Astrocyte of the spinal cord (primary cell): ENCODE measurements at regions not wholly inside any gene's neighbourhood (a gene's known extent, or its start where the extent isn't known, plus 50 kb on each side); places are given as distances from the start of the nearest gene placed in this dataset.
"Not testable (repeated sequence)": the region's sequence is repeated elsewhere in the genome, so short reads cannot be mapped to it uniquely, and the experiment has no call there.

ENCODE experiments used
- DNase-seq: peaks from one replicate; pipeline ENCODE4 v3.0.0; 2011; ENCODE audit warnings: low read depth, low spot score
- H3K4me3 ChIP-seq: 2 replicates; pipeline ENCODE4 v1.5.1; 2011; ENCODE audit warnings: low read depth, mild to moderate bottlenecking, low read length, moderate library complexity
- in situ Hi-C: cut with HindIII; loops from 2 replicates; pipeline ENCODE4 v1.10.0; 2017; ENCODE audit warnings: low sequenced_read_pairs
- TF ChIP-seq, protein P1 (sequence below): IDR thresholded peaks from 2 replicates; pipeline ENCODE4 v1.5.1; 2012; ENCODE audit warnings: low read depth, mild to moderate bottlenecking, low read length, inconsistent platforms

DNA sequence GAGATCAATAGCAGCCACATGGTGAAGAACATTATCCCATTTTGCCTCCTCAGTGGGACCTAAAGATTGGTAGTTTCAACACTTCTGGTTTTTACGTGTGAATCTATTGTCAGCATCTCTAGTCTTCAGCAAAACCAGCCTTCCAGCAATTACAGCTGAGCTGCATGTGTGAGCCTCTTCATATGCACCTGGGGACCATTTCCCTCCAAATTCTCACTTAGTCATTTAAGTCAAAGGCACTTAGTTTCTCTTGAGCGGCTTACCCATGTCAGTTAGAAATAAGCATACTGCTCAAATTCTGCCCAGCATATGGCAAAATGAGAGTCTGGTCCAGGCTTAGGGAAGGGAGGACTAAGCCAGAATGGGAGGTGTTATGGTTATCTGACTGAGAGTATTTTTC lies 99.7 kb upstream of the NXPH2 start:
- DNase-seq: no peak
- no peak overlapping the region for H3K4me3 ChIP-seq
- in situ Hi-C loops: no loop called here
- TF ChIP-seq, protein P1, sequence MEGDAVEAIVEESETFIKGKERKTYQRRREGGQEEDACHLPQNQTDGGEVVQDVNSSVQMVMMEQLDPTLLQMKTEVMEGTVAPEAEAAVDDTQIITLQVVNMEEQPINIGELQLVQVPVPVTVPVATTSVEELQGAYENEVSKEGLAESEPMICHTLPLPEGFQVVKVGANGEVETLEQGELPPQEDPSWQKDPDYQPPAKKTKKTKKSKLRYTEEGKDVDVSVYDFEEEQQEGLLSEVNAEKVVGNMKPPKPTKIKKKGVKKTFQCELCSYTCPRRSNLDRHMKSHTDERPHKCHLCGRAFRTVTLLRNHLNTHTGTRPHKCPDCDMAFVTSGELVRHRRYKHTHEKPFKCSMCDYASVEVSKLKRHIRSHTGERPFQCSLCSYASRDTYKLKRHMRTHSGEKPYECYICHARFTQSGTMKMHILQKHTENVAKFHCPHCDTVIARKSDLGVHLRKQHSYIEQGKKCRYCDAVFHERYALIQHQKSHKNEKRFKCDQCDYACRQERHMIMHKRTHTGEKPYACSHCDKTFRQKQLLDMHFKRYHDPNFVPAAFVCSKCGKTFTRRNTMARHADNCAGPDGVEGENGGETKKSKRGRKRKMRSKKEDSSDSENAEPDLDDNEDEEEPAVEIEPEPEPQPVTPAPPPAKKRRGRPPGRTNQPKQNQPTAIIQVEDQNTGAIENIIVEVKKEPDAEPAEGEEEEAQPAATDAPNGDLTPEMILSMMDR: no peak

- H3K4me3 ChIP-seq: no peak overlapping the region
- in situ Hi-C loops: no loop called here
- TF ChIP-seq, protein P1: no peak
- no peak for DNase-seq
Observed at GRCh38 chr2:138877421-138877820, 97.2 kb upstream of the NXPH2 start.

DNA sequence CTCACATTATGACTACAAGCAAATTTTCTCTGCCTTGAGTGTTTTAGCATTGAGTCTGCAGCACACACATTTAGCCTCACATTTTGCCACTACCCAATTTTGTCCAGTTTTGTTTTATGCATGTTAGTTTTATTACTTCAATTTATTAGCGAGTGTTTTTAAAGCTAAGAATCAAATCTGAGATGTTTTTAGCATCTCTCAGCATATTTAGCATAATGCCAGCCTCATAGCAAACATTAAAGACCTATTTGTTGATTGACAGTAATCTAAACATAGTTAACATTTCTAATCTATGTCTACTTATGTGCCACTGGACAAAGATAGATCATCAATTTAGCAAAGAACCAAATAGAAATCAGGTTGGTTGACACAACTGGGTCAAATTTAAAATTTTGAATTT lies 94.1 kb upstream of the NXPH2 start:
- H3K4me3 ChIP-seq: no peak overlapping the region
- DNase-seq: no peak
- TF ChIP-seq, protein P1: no peak
- in situ Hi-C loops: no loop called here

GRCh38 chr2:138872116-138872515 lies 91.9 kb upstream of the NXPH2 start:
- H3K4me3 ChIP-seq, in situ Hi-C loops, DNase-seq: not testable (repeated sequence)

GRCh38 chr2:138871312-138871711 lies 91.1 kb upstream of the NXPH2 start:
- TF ChIP-seq, protein P1: no peak
- H3K4me3 ChIP-seq: no peak overlapping the region
- DNase-seq: no peak
- in situ Hi-C loops: no loop called here

GRCh38 chr2:138867341-138867740 lies 87.2 kb upstream of the NXPH2 start:
- DNase-seq: no peak
- TF ChIP-seq, protein P1: no peak
- no peak overlapping the region for H3K4me3 ChIP-seq
- in situ Hi-C loops: no loop called here

DNA sequence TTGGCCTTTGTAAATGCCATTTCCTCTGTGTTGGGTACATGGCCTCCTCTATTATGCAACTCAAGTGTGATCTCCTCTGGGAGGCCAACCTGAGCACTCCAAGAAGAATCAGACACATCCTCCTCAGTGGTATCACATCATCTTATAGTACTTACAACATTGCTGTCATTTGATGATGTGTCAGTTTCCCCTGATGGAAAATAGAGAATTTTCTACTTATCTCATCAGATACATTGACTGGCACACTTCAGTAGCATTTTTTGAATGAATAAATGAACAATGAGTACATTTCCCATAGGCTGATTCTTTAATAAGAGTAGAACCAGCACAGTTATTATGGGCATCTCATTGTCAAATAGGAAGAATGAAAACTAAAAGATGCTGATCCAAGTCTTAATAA lies 86.6 kb upstream of the NXPH2 start:
- no peak for DNase-seq
- in situ Hi-C loops: no loop called here
- no peak overlapping the region for H3K4me3 ChIP-seq
- TF ChIP-seq, protein P1: no peak
